Neuronal stem cell (in vitro differentiated cells): ENCODE measurements at regions not wholly inside any gene's neighbourhood (a gene's known extent, or its start where the extent isn't known, plus 50 kb on each side); places are given as distances from the start of the nearest gene placed in this dataset.
"Not testable (repeated sequence)": the region's sequence is repeated elsewhere in the genome, so short reads cannot be mapped to it uniquely, and the experiment has no call there.

Source experiments
- DNase-seq: peaks from one replicate; pipeline ENCODE4 v3.0.0-alpha.2; 2013; ENCODE audit warnings: low spot score
- H2AFZ ChIP-seq: one replicate; pipeline ENCODE4 v1.6.1; 2013; ENCODE audit warnings: mild to moderate bottlenecking, low read length, inconsistent platforms
- H2AK5ac ChIP-seq: 2 replicates; pipeline ENCODE4 v1.6.1; 2013; ENCODE audit warnings: low read depth, mild to moderate bottlenecking, inconsistent platforms, low read length, moderate library complexity, mixed read lengths
- H2BK120ac ChIP-seq: 2 replicates; pipeline ENCODE4 v1.6.1; 2013; ENCODE audit warnings: low read depth, mild to moderate bottlenecking, inconsistent platforms, low read length, moderate library complexity, mixed read lengths
- H2BK12ac ChIP-seq: one replicate; pipeline ENCODE4 v1.6.1; 2013; ENCODE audit warnings: low read length, inconsistent platforms
- H2BK15ac ChIP-seq: 2 replicates; pipeline ENCODE4 v1.6.1; 2013; ENCODE audit warnings: mild to moderate bottlenecking, low read length, inconsistent platforms, mixed read lengths
- H2BK5ac ChIP-seq: one replicate; pipeline ENCODE4 v1.6.1; 2013; ENCODE audit warnings: inconsistent platforms, mild to moderate bottlenecking, low read length, moderate library complexity
- H3K14ac ChIP-seq: one replicate; pipeline ENCODE4 v1.6.1; 2013; ENCODE audit warnings: low read length, inconsistent platforms
- H3K18ac ChIP-seq: 2 replicates; pipeline ENCODE4 v1.6.1; 2013; ENCODE audit warnings: low read length, inconsistent platforms
- H3K23ac ChIP-seq: 2 replicates; pipeline ENCODE4 v1.6.1; 2013; ENCODE audit warnings: low read depth, mild to moderate bottlenecking, mixed read lengths, low read length, inconsistent platforms; ENCODE audit not compliant: poor library complexity
- H3K27ac ChIP-seq: replicated peaks from 3 replicates; pipeline ENCODE4 v1.5.1; 2013; ENCODE audit warnings: low read length, inconsistent platforms
- H3K27me3 ChIP-seq, 3 experiments: 2 replicates each; pipeline ENCODE4 v1.6.1; 2013; ENCODE audit warnings: low read length in 3 of 3, mild to moderate bottlenecking in 2 of 3, inconsistent platforms in 1 of 3, low read depth in 1 of 3, mixed read lengths in 1 of 3, moderate library complexity in 1 of 3; ENCODE audit not compliant: control insufficient read depth in 3 of 3, insufficient read depth in 3 of 3
- H3K36me3 ChIP-seq, 2 donors: replicated peaks in 1 of 2; 2 replicates each; pipeline ENCODE4 v1.6.1; 2013; ENCODE audit warnings: low read length in 2 of 2; ENCODE audit not compliant: control insufficient read depth in 2 of 2, insufficient read depth in 2 of 2
- H3K4ac ChIP-seq: 2 replicates; pipeline ENCODE4 v1.6.1; 2013; ENCODE audit warnings: inconsistent platforms, mild to moderate bottlenecking, low read length, moderate library complexity
- H3K4me1 ChIP-seq, 2 donors: 1 replicate in 1 of 2; 2 replicates in 1 of 2; pipeline ENCODE4 v1.6.1; 2013; ENCODE audit warnings: low read length in 2 of 2, low read depth in 1 of 2; ENCODE audit not compliant: control insufficient read depth in 2 of 2, insufficient read depth in 1 of 2
- H3K4me2 ChIP-seq: one replicate; pipeline ENCODE4 v1.6.1; 2013; ENCODE audit warnings: mild to moderate bottlenecking, low read length, inconsistent platforms; ENCODE audit not compliant: insufficient read depth, poor library complexity, severe bottlenecking
- H3K4me3 ChIP-seq, 2 donors: 2 replicates each; pipeline ENCODE4 v1.5.1; 2013; ENCODE audit warnings: low read length in 2 of 2, mild to moderate bottlenecking in 2 of 2, inconsistent platforms in 1 of 2, moderate library complexity in 1 of 2
- H3K79me1 ChIP-seq: one replicate; pipeline ENCODE4 v1.6.1; 2013; ENCODE audit warnings: low read depth, mild to moderate bottlenecking, inconsistent platforms, low read length, moderate library complexity
- H3K9ac ChIP-seq: one replicate; pipeline ENCODE4 v1.6.1; 2013; ENCODE audit warnings: mild to moderate bottlenecking, low read depth, low read length, inconsistent platforms; ENCODE audit not compliant: poor library complexity
- H3K9me3 ChIP-seq, 2 donors: replicated peaks in 1 of 2; 2 replicates each; pipeline versions ENCODE3 to v1.6.1; 2013; ENCODE audit warnings: low read length in 2 of 2, mild to moderate bottlenecking in 2 of 2, inconsistent platforms in 1 of 2, low read depth in 1 of 2, mixed read lengths in 1 of 2, moderate library complexity in 1 of 2; ENCODE audit not compliant: control insufficient read depth in 2 of 2, insufficient read depth in 1 of 2
- H4K8ac ChIP-seq: one replicate; pipeline ENCODE4 v1.6.1; 2013; ENCODE audit warnings: low read depth, mild to moderate bottlenecking, inconsistent platforms, low read length, moderate library complexity
- H4K91ac ChIP-seq: one replicate; pipeline ENCODE4 v1.6.1; 2013; ENCODE audit warnings: low read length, low read depth, mild to moderate bottlenecking, inconsistent platforms; ENCODE audit not compliant: poor library complexity
- WGBS, 2 donors: extraction: QIAGEN DNeasy Blood & Tissue Kit; methylation state at CpG; one replicate each; pipeline ENCODE4 v1.1.7; 2013; ENCODE audit warnings: missing lambda C conversion rate in 2 of 2, mixed read lengths in 1 of 2; ENCODE audit not compliant: insufficient read length in 2 of 2, insufficient replicate concordance in 1 of 2; ENCODE audit errors: extremely low coverage in 2 of 2; 5-methylcytosine and 5-hydroxymethylcytosine counted together

DNA sequence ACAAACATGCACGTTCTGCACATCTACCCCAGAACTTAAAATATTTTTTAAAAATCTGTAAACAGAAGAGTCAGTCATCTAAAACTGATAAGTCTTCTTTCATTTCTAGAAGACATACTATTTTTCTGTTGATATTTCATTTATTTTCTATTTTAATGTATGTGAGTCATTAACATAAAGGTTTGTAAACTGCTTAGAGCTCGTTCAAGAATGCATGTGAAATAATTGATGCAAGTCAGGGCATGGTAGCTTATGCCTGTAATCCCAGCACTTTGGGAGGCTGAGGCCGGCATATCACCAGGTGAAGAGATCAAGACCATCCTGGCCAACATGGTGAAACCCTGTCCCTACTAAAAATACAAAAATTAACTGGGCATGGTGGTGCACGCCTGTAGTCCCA lies 219.9 kb upstream of the HSFY2 start:
- no peak for DNase-seq

DNA sequence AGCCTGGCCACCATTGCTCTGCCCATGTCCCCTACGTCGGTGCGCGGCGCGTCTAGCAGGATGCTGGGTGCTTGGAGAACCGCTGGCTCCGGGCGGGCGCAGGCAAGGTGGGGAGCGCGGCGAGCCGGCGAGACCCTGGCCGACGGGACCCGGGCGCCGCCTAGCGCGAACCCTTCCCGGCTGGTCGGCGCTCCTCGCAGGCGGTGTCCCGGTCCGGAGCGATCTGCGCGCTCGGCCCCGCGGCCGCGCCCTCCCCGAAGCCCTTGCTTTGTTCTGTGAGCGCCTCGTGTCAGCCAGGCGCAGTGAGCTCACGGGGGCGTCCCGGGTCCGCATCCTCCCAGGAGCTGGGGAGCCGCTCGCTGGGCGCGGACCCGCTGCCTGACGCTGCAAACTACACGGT lies 219.1 kb upstream of the HSFY2 start:
- H4K8ac ChIP-seq, H3K9ac ChIP-seq, H3K4me1 ChIP-seq, DNase-seq, H2BK12ac ChIP-seq, H2AK5ac ChIP-seq, H3K9me3 ChIP-seq, H3K27me3 ChIP-seq, H3K18ac ChIP-seq, H3K4me3 ChIP-seq, H3K23ac ChIP-seq, H2AFZ ChIP-seq, H3K27ac ChIP-seq, H2BK5ac ChIP-seq, H2BK15ac ChIP-seq, H2BK120ac ChIP-seq, H3K4me2 ChIP-seq, H3K36me3 ChIP-seq, H3K4ac ChIP-seq, H4K91ac ChIP-seq, H3K79me1 ChIP-seq, H3K14ac ChIP-seq: not testable (repeated sequence)
- whole genome bisulfite sequencing, 2 donors, result no CpG with 5 or more reads among the region's 52 CpGs

More for the DNA sequence above, 219.9 kb upstream of the HSFY2 start:
- Histone ChIP-seq H2BK12ac (no peak overlapping the region), H3K18ac (no peak overlapping the region), H3K4me2 (no peak overlapping the region), H3K4ac (no peak overlapping the region), H3K27me3 (no peaks in the 10 kb centered on the region), H2BK5ac (no peak overlapping the region), H3K4me1 (no peaks in the 10 kb centered on the region), H3K4me3 (no peak overlapping the region), H3K36me3 (no peaks in the 10 kb centered on the region), H2BK120ac (no peak overlapping the region), H3K79me1 (no peaks in the 10 kb centered on the region), H4K8ac (no peak overlapping the region), H3K27ac (no peak overlapping the region), H4K91ac (no peak overlapping the region), H3K23ac (no peak overlapping the region), H2AK5ac (no peak overlapping the region), H2AFZ (no peak overlapping the region), H3K9me3 (no peaks in the 10 kb centered on the region), H3K9ac (no peak overlapping the region), H2BK15ac (no peak overlapping the region), H3K14ac (no peak overlapping the region)
- no CpG with 5 or more reads among the region's 4 CpGs for WGBS, 2 donors

DNA sequence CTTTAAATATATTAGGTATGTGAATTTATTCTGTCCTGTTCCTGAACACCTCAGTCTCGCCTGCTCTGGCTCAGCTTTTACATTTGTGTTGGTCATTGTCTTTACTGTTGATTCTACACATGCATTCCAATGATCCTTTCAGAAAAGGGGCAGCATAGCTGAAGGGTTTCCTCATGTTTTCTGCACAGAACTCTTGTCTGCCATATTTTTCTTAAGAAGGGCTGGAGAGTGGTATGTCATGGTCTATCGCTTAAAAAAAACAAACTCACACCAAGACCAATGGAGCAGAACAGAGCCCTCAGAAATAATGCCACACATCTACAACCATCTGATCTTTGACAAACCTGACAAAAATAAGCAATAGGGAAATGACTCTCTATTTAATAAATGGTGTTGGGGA lies 215.8 kb upstream of the HSFY2 start:
- no peak for DNase-seq
- Histone ChIP-seq H2AK5ac (no peak overlapping the region), H4K91ac (no peak overlapping the region), H3K14ac (no peak overlapping the region), H3K9me3 (no peaks in the 10 kb centered on the region), H2BK5ac (no peak overlapping the region), H3K27me3 (no peaks in the 10 kb centered on the region), H2BK12ac (no peak overlapping the region), H3K4me1 (no peaks in the 10 kb centered on the region), H4K8ac (no peak overlapping the region), H3K27ac (no peak overlapping the region), H2BK120ac (no peak overlapping the region), H3K4me3 (no peak overlapping the region), H3K4me2 (no peak overlapping the region), H3K9ac (no peak overlapping the region), H3K4ac (no peak overlapping the region), H3K36me3 (no peaks in the 10 kb centered on the region), H3K18ac (no peak overlapping the region), H3K23ac (no peak overlapping the region), H3K79me1 (no peaks in the 10 kb centered on the region), H2BK15ac (no peak overlapping the region), H2AFZ (no peak overlapping the region)
- no CpG with 5 or more reads among the region's 2 CpGs for WGBS, 2 donors

DNA sequence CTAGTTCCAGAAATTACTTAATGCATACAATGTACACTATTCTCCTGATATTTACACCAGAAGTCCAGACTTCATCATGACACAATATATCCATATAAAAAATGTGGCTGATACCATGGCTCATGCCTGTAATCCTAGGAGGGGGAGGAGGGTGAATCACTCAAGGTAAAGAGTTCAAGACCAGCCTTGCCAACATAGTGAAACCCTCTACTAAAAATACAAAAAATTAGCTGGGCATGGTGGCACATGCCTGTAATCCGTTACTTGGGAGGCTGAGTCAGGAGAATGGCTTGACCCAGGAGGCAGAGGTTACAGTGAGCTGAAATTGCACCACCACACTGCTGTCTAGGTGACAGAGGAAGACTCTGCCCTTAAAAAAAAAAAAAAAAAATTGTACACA lies 192.5 kb upstream of the HSFY2 start:
- Histone ChIP-seq H3K27ac (no peak overlapping the region), H3K9ac (no peak overlapping the region), H3K23ac (no peak overlapping the region), H3K14ac (no peak overlapping the region), H4K91ac (no peak overlapping the region), H4K8ac (no peak overlapping the region), H3K4ac (no peak overlapping the region), H2BK5ac (no peak overlapping the region), H3K4me3 (no peak overlapping the region), H2BK12ac (no peak overlapping the region), H3K79me1 (no peaks in the 10 kb centered on the region), H3K4me1 (no peaks in the 10 kb centered on the region), H2AFZ (no peak overlapping the region), H3K9me3 (no peaks in the 10 kb centered on the region), H3K4me2 (no peak overlapping the region), H2BK15ac (no peak overlapping the region), H3K36me3 (no peaks in the 10 kb centered on the region), H2BK120ac (no peak overlapping the region), H2AK5ac (no peak overlapping the region), H3K18ac (no peak overlapping the region), H3K27me3 (no peaks in the 10 kb centered on the region)
- no peak for DNase-seq
- WGBS, 2 donors, result no CpG with 5 or more reads among the region's 1 CpG
